ENCODE measurements at regions not wholly inside any gene's neighbourhood (a gene's known extent, or its start where the extent isn't known, plus 50 kb on each side); places are given as distances from the start of the nearest gene placed in this dataset.

DNA sequence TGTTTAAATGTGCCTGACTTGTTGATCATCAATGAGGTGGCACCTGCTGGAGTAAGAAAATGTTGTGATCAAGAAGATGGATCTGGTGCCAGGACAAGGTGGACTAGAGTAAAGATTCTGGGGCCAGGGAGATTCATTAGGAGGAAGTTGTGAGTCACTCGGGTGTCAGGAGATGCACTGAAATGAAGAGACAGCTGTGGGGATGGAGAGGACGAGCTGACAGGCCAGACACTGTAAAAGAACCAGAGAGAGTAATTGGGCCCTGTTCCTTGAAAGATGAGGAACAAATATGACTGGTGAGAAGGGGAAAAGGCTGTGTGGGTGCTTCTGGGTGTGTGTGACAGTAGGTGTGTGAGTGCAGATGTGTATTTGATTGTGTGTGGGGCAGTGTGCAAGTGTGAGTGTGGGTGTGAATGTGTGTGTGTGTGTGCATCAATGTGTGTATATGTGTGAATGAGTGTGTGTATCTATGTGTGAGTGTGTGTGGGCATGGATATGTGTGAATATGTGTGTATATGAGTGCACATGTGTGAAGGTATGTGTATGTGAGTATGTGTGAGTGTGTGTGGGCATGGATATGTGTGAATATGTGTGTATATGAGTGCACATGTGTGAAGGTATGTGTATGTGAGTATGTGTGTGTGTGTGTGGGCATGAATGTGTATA is 260.5 kb downstream of the RFC3 start:
- TF ChIP-seq, protein P1, sequence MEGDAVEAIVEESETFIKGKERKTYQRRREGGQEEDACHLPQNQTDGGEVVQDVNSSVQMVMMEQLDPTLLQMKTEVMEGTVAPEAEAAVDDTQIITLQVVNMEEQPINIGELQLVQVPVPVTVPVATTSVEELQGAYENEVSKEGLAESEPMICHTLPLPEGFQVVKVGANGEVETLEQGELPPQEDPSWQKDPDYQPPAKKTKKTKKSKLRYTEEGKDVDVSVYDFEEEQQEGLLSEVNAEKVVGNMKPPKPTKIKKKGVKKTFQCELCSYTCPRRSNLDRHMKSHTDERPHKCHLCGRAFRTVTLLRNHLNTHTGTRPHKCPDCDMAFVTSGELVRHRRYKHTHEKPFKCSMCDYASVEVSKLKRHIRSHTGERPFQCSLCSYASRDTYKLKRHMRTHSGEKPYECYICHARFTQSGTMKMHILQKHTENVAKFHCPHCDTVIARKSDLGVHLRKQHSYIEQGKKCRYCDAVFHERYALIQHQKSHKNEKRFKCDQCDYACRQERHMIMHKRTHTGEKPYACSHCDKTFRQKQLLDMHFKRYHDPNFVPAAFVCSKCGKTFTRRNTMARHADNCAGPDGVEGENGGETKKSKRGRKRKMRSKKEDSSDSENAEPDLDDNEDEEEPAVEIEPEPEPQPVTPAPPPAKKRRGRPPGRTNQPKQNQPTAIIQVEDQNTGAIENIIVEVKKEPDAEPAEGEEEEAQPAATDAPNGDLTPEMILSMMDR (IDR thresholded peaks at IDR 0.05 in 8 of 11, conservative IDR thresholded peaks at IDR 0.05 in 3 of 11), result no peak
- TF ChIP-seq POLR2A (IDR thresholded peaks at IDR 0.05), result no peak

All from spleen (tissue), 7 donors.